Uterus (tissue), 2 donors: ENCODE measurements at regions not wholly inside any gene's neighbourhood (a gene's known extent, or its start where the extent isn't known, plus 50 kb on each side); places are given as distances from the start of the nearest gene placed in this dataset.

ENCODE experiments used
- POLR2A ChIP-seq, 2 donors: fragments of 450-650 bp; IDR thresholded peaks; one replicate each; pipeline ENCODE4 v1.6.1; 2016; ENCODE audit warnings: antibody characterized with exemption in 2 of 2, mild to moderate bottlenecking in 1 of 2, moderate library complexity in 1 of 2
- TF ChIP-seq, protein P1 (sequence below), 4 experiments: fragments of 200-600 bp in 2 of 4; fragments of 450-650 bp in 2 of 4; sonication (generic) in 2 of 4; IDR thresholded peaks; one replicate each; pipeline ENCODE4 v1.5.1; 2016 to 2019; ENCODE audit warnings: antibody characterized with exemption in 4 of 4, mild to moderate bottlenecking in 2 of 4, moderate library complexity in 1 of 4

DNA sequence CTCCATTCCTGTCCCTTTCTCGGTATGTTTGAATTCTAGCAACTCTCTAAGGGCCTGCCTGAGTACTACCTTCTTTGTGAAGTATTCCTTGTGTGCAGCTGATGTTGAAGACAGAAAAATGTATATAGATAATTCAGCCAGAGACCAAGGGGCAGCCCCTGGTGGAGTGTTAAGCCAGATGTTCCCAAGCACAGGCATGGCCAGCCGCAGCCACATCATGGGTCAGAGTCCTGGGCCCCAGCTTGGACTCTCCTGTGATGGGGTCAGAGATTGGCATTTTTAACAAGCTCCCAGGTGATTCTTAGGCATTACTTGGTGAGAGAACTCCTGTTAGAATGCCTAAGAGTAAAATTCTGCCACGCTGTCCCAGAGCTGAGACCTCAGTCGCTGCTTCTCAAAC lies 100.8 kb downstream of the IRF8 start:
- TF ChIP-seq, protein P1, sequence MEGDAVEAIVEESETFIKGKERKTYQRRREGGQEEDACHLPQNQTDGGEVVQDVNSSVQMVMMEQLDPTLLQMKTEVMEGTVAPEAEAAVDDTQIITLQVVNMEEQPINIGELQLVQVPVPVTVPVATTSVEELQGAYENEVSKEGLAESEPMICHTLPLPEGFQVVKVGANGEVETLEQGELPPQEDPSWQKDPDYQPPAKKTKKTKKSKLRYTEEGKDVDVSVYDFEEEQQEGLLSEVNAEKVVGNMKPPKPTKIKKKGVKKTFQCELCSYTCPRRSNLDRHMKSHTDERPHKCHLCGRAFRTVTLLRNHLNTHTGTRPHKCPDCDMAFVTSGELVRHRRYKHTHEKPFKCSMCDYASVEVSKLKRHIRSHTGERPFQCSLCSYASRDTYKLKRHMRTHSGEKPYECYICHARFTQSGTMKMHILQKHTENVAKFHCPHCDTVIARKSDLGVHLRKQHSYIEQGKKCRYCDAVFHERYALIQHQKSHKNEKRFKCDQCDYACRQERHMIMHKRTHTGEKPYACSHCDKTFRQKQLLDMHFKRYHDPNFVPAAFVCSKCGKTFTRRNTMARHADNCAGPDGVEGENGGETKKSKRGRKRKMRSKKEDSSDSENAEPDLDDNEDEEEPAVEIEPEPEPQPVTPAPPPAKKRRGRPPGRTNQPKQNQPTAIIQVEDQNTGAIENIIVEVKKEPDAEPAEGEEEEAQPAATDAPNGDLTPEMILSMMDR (IDR thresholded peaks at IDR 0.05), result no peak
- no peak for TF ChIP-seq POLR2A (IDR thresholded peaks at IDR 0.05)
